Activated CD4-positive, alpha-beta T cell treated with anti-CD3 and anti-CD28 coated beads, Interleukin-2, Interleukin-6, amounts not matched to agents 100 ng/mL and 50 ng/mL, durations not matched to agents 16 hours and 8 hours (primary cell): ENCODE measurements at regions not wholly inside any gene's neighbourhood (a gene's known extent, or its start where the extent isn't known, plus 50 kb on each side); places are given as distances from the start of the nearest gene placed in this dataset.
"Not testable (repeated sequence)": the region's sequence is repeated elsewhere in the genome, so short reads cannot be mapped to it uniquely, and the experiment has no call there.

Experiments
- DNase-seq: peaks from one replicate; pipeline ENCODE4 v3.0.0-alpha.2; 2020

DNA sequence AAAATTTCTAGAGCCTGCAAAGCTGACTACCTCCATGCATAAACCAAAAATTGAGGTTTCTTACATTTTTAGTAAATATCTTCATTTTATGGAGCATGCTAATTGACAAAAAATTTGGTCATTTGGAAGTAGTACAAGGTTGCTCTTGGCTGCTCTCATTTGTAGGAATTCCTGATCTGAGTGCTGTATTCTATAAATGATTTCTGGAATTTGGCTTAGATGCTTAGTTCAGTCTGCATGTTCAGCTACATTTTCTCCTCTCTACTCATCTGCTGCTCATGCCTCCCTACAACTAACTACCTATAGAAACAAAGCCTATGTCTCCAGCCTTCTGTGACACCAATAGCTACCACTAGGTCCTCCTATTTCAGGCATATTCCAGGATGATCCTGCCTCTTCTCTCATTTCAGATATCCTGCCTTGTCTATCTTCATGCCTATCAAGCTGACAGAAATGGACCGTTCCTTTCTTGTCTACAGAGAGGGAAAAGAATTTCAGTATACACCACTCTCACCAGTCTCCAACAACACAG is 901.1 kb downstream of the TBL1XR1 start:
- no peak for DNase-seq

DNA sequence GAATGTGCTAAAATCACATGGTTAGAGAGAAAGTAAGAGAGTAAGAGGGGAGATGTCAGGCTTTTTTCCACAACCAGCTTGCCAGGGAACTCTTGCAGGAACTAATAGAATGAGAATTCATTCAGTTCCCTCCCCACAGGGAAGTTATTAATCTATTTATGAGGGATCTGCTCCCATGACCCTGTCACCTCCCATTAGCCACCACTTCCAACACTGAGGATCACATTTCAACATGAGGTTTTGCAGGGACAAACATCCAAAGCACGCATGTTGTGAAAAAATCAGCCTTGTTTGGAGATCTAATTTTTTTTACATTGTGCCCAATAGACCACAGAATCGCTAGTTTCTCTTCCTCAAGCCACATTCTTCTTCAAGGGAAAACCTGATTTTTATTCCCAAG is 904.0 kb downstream of the TBL1XR1 start:
- DNase-seq: no peak

DNA sequence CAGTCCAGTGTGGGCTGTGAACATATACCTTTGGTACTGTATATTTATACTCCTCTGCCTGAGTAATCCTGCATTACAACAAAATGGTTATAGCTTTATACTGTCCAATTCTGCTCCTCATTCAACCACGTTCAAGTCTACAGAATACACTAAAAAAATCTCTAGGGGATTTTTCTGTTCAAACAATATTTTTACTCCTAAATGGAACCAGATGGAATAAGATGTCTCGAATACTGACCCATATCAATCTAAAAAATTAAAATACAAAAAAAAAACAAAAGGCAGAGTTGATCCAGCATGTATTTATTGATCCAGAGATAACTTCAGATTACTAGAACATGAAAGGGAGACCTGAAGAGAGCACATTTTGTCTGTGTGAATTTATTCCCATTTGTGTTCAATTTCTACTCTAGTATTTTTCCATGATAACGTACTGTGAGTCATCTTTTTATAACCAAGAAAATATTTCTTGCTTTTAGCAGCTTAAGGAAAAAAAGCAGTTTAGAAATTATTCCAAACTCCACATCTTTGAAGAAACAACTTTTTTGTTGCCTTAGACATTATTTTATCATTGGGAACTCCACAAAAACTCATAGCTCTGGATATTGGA is 910.7 kb downstream of the TBL1XR1 start:
- no peak for DNase-seq

DNA sequence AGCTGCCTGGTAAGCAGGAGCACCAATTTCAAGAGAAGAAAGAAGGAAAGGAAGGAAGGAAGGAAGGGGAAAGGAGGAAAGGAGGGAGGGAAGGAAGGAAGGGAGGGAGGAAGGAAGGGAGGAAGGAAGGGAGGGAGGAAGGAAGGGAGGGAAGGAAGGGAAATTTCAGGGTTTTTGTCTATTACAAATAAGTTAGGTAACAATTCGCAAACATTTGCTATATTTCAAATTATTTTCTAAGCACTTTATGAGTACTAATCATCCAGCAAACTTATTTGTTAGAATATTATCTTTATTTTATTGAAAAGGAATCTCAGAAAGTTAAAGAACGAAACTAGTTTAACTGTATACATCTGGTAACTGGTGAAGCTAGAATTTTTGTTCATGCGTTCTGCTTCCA is 921.7 kb downstream of the TBL1XR1 start:
- DNase-seq: no peak

DNA sequence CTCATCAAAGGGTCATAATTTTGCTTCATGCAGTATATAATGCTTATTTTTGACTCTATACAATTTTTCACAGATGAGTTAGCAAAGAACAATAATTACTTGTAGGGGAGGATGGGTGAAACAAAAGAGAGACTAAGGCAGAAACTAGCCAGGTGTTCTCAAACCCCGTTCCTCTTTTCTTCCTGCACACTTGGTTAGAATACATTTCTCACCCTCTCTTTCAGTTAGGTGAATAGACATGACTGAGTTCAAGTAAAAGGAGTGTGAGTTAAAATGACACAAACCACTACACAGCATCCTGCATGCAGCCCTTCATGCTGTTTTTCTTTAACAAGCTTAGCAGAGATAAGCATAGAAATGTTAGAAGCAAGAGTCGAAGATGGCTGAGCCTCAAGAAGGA is 922.2 kb downstream of the TBL1XR1 start:
- no peak for DNase-seq

DNA sequence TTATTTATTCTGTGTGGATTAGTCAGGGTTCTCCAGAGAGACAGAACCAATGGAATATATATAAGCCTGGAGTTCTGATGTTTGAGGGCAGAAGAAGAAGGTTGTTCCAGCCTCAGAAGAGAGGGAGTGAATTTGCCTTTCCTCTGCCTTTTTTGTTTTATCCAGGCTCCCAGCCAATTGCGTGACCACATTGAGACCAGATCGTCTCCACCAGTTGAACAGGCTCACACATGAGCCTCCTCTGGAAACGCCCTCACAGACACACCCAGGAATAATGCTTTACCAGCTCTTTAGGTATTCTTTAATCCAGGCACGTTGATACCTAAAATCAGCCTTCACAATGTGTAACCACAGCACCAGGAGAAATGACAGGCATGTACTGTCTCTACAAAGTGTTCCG is 923.1 kb downstream of the TBL1XR1 start:
- DNase-seq: no peak

DNA sequence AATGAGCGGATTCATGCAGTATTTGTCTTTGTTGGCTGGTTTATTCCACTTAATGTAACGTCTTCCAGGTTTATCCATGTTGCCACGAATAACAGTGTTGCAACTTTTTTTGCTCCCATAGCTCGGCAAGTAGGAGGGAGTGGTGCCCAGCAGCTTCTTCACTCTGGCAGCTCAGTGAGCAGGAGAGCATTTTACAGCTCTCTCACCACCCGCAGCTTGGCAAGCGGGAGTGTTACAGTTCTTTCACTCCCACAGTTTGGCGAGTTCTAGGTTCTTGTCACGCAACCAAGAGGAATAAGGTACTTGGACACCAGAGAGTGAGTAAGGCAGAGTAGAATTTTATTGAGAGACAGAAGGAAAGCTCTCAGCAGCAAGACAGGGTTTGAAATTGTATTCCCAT is 935.2 kb downstream of the TBL1XR1 start:
- DNase-seq: no peak

DNA sequence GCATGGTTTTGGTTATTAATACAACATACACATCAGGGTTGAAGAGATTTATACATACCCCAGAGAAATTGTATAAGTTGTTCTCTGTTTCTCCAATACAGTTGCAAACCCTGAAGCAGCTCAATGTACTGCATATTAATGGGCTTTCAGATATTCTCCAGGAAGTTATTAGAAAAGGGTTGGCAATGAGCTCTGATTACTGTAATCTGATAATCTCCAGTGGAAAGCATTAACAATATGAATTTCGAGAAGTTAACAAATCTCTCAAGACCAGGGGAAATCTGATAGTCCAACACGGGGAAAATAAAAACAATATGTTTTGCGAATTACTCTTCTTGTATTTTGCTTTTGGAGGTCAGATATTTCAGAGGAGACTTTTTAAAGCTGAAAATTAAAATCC is 950.1 kb downstream of the TBL1XR1 start:
- no peak for DNase-seq

DNA sequence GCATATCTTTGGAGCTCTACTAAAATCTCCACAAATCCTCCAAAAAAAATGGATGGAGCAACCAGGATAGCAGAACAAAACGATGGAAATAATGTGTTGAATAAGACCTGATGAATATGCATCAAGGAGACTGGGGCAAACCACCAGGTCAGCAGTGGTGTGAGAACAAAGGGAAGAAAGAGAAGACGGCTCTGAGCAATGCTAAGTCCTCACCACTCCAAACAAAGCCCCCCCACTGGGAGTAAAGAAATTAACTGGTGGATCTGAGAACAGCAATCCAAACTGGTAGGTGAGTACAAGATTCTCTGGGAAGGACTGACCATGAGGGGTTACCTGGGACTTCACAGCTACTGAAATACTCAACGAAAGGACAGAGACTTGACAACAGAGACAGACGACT is 977.3 kb downstream of the TBL1XR1 start:
- DNase-seq: no peak

DNA sequence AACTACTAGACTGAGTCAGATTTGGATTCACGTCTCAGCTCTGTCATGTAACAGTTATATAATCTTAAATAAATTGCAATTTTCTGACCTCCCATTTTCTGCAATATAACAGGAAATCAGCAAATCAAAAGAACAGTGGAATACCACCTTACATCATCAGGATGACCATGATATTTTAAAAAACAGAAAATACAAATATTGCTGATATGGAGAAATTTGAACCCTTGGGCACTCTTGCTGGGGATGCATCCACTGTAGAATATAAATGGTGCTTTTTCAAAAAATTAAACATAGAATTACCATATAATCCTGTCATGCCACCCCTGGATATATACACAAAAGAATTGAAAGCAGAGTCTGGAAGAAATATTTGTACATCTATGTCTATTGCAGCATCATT is 982.5 kb downstream of the TBL1XR1 start:
- no peak for DNase-seq

DNA sequence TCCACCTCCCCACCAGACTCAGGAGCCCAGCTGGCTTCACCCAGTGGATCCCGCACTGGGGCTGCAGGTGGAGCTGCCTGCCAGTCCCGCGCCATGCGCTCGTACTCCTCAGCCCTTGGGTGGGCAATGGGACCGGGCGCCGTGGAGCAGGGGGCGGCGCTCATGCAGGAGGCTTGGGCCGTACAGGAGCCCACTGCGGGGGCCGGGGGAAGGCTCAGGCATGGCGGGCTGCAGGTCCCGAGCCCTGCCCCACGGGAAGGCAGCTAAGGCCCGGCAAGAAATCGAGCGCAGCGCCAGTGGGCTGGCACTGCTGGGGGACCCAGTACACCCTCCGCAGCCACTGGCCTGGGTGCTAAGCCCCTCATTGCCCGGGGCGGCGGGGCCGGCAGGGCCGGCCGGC is 984.0 kb downstream of the TBL1XR1 start:
- DNase-seq: not testable (repeated sequence)

DNA sequence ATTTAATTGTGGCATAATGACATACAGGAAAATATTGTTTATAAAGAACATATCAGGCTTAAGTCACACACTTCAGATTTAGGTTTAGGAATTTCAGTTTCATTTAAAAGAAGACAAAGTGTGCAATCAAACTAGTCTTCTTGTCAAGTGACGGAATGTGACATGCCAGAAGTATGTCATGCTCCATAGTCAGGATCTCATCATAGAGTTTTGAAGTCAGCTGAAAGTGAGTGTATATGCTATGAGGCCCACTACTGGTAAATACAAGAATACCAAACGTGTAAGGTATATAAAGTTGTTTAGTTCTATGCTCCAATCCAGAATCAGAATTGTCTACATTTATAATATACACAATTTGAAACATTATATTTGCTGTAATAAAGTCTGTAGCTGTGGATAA is 988.4 kb downstream of the TBL1XR1 start:
- DNase-seq: no peak

DNA sequence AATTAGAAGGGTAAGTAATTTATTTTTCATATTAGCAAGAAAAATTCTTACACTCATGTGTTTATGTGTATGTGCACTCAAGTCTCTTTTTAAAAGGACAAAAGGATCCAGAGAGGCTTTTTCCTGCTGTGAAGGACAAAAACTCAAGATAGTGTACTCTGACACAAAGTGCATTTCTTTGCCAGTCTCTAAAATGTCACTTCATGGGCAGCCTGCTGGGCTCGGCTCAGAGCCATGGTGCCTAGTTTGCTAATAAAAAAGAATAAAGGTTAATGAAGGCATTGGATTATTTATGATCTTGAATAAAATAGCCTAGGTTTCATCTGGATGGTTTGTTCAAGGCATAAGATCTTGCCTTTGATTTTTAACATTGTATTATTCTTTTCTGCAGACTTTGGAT is 989.0 kb downstream of the TBL1XR1 start:
- DNase-seq: no peak

DNA sequence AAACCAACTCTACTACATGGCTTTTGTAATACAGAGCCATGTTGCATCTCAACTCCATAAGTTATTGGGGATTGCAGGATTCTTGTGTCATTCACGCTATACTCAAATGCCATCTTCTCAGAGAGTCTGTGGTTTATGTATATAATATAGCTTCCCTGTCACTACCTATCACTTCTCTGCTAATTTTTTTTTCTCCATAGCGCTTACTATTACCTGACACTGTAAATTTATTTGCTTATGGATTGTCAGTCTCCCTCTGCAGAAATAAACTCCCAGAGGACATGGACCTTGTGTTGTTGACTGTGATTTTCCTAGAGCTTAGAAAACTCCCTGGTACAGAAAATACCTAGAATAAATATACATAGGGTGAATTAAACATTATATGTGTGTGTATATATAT is 990.5 kb downstream of the TBL1XR1 start:
- DNase-seq: no peak

DNA sequence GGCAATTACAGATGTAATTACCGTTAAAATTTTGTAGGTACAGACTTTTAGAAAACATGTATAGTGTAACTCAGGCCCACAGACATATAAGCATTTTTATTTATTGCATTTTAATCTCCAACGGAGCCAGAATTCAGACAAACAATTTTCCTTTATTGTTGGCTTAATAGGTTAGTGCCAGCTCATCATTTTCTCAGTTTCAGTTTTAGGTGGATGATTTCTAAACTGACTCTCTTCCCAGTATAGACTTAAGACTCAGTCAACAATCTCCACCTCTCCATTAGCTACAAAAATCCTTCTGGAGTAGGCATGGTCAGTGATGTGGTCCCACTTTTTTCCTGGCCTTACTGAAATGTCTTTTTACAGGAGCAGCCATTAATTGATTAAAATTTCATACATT is 994.6 kb downstream of the TBL1XR1 start:
- DNase-seq: no peak

DNA sequence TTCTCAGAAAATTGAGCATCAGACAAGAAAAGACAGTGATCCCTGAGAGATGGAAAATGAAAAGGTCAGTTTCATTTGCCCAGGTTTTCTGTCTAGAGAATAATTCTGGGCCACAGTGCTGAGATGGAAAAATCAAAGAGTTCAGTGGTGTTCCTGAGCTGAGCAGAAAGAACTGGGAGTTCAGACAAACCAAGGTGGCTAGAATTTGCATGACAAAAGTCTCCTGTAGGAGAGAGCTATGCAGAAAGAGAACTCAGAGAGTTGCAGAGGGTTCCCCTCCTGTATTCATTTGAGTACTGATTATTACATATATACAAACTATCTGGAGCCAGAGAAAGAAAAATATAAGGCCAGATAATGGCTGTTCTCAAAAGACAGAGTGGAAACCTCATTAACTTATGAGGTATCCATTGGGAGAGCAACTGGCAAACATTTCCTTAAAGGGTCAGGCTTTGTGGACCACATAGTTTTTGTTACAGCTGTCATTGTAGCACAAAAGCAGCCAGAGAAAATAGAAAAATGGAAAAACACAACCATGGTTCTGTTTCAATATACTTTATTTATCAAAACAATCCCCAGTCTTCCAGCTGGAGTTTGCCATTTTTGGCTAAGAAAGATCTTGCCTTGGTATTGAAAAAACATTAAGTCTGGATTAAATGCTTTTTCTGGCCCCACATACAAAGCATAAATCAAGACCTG is 1004.1 kb downstream of the TBL1XR1 start:
- no peak for DNase-seq

DNA sequence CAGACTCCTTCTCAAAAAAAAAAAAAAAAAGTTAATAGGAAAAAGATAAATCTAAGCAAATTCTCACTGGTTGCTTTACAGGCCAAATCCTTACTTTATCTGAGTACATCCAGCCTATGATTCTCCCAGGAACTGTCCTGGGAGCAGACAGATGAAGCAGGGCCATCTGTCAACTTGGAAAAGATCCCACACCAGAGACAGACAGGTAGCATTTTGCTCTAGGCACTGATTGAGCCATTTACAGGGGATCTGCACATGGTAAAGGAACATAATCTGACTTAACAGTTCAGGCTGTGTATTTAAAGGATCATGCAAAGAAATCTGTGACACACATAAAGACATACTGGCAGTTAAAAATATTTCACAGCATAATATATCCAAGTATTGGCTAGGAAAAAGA is 1006.5 kb downstream of the TBL1XR1 start:
- no peak for DNase-seq

DNA sequence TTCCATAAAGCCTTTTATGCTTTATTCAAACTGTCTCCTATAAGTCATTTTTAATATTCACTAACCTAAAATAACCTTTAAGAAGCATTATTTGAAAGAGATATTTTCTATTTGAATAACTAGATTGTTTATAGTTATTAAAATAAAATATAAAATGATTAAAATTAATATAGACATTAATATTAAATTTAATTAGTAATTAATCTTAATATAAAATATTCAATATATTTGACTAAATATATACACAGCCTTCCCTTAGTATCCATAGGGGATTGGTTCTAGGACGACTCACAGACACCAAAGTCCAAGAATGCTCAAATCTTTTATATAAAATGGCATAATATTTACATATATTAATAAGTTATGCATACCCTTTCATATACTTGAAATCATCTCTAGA is 1014.1 kb downstream of the TBL1XR1 start:
- no peak for DNase-seq

DNA sequence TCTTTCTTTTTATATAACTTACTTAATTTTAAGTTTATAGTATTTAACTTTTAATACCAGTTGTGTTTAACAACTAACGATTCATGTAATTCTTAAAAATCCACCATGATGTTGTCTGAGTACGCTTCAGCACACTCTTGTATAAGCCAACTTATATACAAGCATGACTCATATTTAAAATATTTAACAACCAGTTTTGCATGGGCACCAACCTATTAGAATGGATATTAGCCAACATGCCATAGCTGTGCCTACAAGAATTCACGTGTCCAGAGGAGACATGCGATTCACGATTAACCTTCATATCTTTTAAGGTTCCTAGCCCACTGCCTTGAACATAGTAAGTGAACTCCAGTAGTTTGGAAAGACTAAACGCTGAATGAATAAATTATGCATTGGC is 1023.2 kb downstream of the TBL1XR1 start:
- no peak for DNase-seq

DNA sequence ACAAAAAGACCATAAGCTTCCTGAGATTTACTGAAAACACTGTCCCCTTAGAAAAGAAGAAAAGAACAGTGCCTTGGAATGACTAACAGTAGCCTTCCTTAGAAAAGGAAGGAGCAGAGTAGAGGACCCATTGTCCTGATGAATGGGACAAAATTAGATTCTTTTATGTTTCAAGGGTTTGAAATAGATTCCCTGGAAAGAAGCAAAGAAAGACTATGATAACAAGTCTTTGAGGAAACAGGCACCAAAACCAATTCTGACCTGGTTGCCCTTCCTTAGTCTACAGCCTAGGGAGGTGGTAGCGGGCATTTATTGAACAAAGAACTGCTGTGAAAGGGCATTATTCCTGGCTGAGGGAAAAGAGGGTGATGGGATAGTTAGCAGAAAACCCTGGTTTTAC is 1024.8 kb downstream of the TBL1XR1 start:
- no peak for DNase-seq

DNA sequence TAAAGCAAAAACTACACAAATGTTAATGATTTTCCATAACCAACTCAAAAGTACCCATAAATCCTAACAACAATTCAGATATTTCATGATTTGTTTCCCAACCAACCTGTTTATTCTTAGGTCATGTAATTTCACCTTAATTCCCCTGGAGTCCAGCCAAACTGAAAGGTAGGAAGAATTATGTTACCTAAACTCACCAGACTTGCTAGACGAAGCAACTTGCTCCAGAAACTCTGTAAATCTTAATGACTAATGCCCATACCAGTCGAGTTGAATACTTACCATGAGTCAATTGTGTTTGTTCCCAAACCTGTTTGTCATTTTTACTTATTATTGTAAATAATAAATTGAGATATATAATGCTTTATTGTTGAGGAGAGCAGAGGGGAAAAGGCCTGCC is 1030.0 kb downstream of the TBL1XR1 start:
- no peak for DNase-seq

DNA sequence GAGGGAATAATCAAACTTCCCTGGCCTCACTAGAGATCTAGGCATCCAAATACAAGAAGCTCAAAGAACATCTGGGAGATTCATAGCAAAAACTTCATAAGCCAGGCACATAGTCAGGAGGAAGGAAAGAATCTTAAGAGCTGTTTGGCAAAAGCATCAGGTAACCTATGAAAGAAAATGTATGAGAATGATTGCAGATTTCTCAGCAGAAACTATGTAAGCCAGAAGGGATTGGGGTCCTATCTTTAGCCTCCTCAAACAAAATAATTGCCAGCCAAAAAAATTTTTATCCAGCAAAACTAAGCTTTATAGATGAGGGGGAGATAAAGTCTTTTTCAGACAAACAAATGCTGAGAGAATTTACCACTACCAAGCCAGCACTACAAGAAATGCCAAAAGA is 1036.3 kb downstream of the TBL1XR1 start:
- no peak for DNase-seq

DNA sequence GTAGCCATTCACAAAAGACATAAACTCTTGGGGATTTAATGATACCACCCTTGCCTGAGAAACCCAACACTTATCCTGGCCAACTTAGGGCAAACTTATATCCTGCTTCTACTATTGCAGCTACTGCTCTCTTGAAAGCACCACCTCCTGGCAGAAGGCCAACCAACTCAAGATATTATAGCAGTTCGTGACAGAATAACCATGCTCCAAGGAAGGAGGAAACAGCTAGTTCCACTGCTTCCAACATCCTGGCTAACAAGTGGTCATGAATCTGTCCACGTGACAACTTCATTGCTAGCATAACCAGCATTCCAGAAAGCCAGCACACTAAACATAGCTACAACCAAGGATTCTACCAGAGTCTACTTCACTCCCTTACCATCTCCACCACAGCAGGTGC is 1037.5 kb downstream of the TBL1XR1 start:
- DNase-seq: no peak

DNA sequence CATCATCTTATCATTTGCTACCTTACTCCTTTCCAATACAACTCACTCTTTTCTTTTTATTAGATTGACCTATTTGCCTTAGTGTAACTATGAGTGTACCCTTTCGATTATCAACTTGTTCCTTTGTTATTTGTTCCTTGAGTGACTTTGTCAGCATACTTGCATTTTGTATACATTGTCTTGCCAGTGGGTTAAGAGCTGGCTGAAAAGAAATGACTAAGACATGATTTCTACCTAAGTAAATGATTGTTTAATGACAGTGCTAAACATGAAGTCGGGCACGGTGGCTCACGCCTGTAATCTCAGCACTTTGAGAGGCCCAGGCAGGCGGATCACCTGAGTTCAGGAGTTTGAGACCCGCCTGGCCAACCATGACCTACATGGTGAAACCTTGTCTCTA is 1042.3 kb downstream of the TBL1XR1 start:
- DNase-seq: no peak

DNA sequence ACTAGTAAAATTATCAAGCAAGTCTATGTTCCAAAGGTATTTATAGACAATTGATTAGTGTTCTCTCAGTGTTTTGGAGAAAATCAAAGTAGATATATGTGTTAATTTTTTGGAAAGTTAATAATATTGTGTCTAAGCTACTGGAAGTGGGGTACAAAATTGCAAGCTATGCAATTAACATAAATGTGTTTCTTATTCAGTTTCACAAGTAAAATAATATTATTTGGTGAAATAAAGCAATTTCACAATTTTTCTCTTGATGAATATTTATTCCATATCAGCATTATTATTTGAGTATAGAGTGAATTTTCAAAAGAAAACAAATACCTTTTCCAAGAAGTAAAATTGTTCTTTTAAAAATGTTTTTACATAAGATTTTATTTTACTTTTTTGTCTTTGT is 1047.7 kb downstream of the TBL1XR1 start:
- DNase-seq: no peak
